ENCODE measurements at regions not wholly inside any gene's neighbourhood (a gene's known extent, or its start where the extent isn't known, plus 50 kb on each side); places are given as distances from the start of the nearest gene placed in this dataset.

DNA sequence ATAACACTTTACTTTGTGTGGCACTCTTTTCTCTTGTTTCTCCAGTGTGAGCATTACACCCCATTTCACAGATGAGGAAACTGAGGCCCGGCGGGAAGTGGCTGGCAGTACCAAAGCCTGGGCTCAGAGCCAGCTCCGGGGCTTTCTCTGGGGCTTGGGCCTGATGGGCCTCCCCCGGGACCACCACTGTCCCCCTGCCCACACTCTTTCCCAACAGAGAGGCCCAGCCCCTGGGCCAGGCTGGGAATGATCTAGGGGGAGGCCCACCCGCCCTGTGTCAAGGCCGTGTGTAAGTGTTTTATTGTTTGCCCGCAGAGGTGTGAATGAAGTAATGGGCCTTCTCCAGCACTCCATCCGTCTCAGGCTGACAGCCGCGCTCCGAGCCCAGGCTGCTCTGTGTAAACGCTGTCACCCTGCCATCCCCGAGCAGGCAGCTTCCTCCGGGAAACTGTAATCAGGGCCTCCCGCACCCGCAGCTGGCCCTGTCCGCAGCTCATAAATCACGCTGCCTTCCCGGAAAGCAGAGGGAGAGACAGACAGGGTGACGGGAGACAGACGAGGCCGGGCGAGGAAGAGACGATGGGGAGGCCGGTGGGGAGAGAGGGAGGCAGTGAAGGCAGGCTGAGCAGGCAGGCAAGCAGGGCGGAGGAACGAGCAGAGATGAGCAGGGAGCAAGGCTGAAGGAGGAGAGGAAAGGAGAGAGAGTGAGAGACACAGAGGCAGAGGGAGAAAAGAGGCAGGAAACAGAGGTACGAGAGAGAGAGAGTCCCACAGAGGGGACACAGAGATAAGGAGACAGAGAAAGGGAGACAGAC lies 109.7 kb upstream of the ZBTB40 start:
- Histone ChIP-seq H3K9me3 (no peaks in the 10 kb centered on the region), H3K36me3 (no peaks in the 10 kb centered on the region), H3K27me3 (peaks cover 76% of the 10 kb centered on the region), H3K4me3 (no peak overlapping the region), H3K4me1 (peaks cover 0 to 7% (median 3%) of the 10 kb centered on the region in 4 donors), H3K27ac (no peak overlapping the region)
- peak; percentile 26 for TF ChIP-seq EP300 (IDR thresholded peaks at IDR 0.05; ENCODE audit: low read depth)
- TF ChIP-seq, protein P1, sequence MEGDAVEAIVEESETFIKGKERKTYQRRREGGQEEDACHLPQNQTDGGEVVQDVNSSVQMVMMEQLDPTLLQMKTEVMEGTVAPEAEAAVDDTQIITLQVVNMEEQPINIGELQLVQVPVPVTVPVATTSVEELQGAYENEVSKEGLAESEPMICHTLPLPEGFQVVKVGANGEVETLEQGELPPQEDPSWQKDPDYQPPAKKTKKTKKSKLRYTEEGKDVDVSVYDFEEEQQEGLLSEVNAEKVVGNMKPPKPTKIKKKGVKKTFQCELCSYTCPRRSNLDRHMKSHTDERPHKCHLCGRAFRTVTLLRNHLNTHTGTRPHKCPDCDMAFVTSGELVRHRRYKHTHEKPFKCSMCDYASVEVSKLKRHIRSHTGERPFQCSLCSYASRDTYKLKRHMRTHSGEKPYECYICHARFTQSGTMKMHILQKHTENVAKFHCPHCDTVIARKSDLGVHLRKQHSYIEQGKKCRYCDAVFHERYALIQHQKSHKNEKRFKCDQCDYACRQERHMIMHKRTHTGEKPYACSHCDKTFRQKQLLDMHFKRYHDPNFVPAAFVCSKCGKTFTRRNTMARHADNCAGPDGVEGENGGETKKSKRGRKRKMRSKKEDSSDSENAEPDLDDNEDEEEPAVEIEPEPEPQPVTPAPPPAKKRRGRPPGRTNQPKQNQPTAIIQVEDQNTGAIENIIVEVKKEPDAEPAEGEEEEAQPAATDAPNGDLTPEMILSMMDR (IDR thresholded peaks at IDR 0.05): no peak
- no peak for TF ChIP-seq POLR2A (IDR thresholded peaks at IDR 0.05)
- peak in 2 of 3 donors; percentile 27 to 72 for TF ChIP-seq POLR2AphosphoS5 (IDR thresholded peaks at IDR 0.05)
- 0 to 5% methylated on average over 9 to 28 of the region's 28 CpGs for WGBS, 2 donors (ENCODE audit: low coverage in 1 of 2)
- intact Hi-C loops (cut with DNase I; ENCODE audit: low total_unique reads): no loop called here
- peak; percentile 17 for DNase-seq
- in situ Hi-C loops (cut with MboI; ENCODE audit: low pct_ligation_motif_present in 1 of 4, low pct_unique_long_range_greater_than_20kb in 1 of 4, low sequenced_read_pairs in 3 of 4): no loop called here

DNA sequence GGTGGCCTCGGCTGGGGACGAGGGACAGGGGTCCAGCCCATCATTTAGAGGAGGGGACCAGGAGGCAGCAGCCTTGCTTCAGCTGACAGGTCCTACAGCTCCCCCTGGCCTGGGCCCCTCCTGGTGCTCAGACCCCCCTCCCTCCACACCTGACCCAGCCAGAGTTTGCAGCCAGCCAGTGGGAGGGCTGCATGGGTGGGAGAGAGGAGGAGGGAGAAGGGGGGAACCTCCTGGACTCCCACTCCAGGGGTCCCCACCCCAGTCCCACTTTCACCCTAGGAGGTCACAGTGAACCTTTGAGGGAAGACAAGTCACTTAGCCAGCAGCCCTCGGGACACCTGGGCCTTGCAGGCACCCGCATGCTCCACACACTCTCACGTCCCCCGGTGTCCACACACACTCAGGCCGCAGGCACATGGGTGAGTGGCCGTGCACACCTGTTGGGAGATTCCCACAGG lies 108.9 kb upstream of the ZBTB40 start:
- 55% methylated on average over 6 of the region's 8 CpGs; no CpG with 5 or more reads in 1 of the 2 donors for WGBS, 2 donors (ENCODE audit: low coverage in 1 of 2)
- intact Hi-C loops (cut with DNase I; ENCODE audit: low total_unique reads): no loop called here
- in situ Hi-C loops (cut with MboI; ENCODE audit: low pct_ligation_motif_present in 1 of 4, low pct_unique_long_range_greater_than_20kb in 1 of 4, low sequenced_read_pairs in 3 of 4): no loop called here
- no peak for DNase-seq
- TF ChIP-seq POLR2A (IDR thresholded peaks at IDR 0.05): no peak
- TF ChIP-seq POLR2AphosphoS5 (IDR thresholded peaks at IDR 0.05): no peak
- no peak for TF ChIP-seq EP300 (IDR thresholded peaks at IDR 0.05; ENCODE audit: low read depth)
- TF ChIP-seq, protein P1 (IDR thresholded peaks at IDR 0.05): no peak
- Histone ChIP-seq H3K27ac (no peak overlapping the region), H3K27me3 (peaks cover 84% of the 10 kb centered on the region), H3K4me1 (peaks cover 0 to 7% (median 3%) of the 10 kb centered on the region in 4 donors), H3K9me3 (no peaks in the 10 kb centered on the region), H3K4me3 (no peak overlapping the region), H3K36me3 (no peaks in the 10 kb centered on the region)

DNA sequence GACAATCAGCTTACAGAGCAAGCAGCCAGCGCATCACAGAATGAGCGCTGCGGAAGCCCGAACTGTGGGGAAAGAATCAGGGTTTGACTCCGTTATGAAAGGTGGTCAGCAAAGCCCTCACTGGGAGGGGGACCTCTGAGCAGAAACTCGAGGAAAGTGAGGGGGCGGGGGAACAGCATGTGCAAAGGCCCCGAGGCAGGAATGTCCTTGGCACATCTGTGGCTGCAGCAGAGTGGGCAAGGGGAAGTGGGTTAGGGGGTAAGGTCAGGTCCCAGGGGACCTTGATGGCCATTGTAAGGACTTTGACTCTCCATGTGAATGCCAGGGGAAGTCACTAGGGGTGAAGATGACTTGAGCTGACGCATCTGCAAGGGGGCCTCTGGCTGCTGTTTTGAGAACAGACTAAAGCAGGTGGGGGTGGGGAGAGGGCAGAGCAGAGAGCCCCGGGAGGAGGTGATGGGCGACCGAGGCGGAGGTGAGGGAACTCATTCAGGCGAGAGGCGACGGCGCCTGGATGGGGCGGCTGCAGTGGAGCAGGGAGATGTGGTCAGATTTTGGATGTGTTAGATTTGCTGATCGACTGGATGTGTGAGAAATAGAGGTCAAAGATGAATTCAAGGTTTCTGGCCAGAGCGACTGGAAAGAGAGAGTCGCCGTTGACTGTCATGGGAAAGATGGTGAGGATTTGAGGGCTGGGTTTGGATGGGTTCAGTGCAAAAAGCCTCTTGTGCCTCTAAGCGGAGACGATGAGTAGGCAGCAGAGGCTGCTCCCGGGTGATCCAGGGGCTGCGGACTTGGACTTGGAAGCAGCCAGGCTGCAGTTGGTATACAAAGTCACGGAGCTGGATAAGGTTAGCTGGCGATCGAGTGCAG lies 108.0 kb upstream of the ZBTB40 start:
- intact Hi-C loops (cut with DNase I; ENCODE audit: low total_unique reads): no loop called here
- H3K27ac ChIP-seq: no peak overlapping the region
- H3K4me1 ChIP-seq: peaks cover 0 to 7% (median 3%) of the 10 kb centered on the region in 4 donors
- TF ChIP-seq POLR2AphosphoS5 (IDR thresholded peaks at IDR 0.05): no peak
- TF ChIP-seq EP300 (IDR thresholded peaks at IDR 0.05; ENCODE audit: low read depth): no peak
- no peak for TF ChIP-seq POLR2A (IDR thresholded peaks at IDR 0.05)
- TF ChIP-seq, protein P1 (IDR thresholded peaks at IDR 0.05): no peak
- DNase-seq: no peak
- no peaks in the 10 kb centered on the region for H3K9me3 ChIP-seq
- in situ Hi-C loops (cut with MboI; ENCODE audit: low pct_ligation_motif_present in 1 of 4, low pct_unique_long_range_greater_than_20kb in 1 of 4, low sequenced_read_pairs in 3 of 4): no loop called here
- 68 to 77% methylated on average over 8 to 29 of the region's 29 CpGs for WGBS, 2 donors (ENCODE audit: low coverage in 1 of 2)
- H3K36me3 ChIP-seq: no peaks in the 10 kb centered on the region
- H3K4me3 ChIP-seq: no peak overlapping the region
- H3K27me3 ChIP-seq: peaks cover 93% of the 10 kb centered on the region

DNA sequence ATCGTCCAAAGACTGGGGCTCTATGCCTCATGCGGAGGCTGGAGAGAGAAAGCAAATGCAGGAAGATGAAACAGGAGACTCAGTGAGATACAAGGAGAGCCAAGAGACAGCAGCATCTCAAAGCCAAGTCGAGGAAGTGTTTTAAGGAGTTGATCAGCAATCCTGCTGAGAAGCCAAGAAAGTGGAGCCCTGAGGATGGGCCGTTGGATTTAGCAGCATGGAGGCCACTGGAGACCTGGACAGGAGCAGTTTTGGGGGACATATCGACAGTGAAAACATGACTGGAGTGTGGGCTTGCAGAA lies 107.4 kb upstream of the ZBTB40 start:
- in situ Hi-C loops (cut with MboI; ENCODE audit: low pct_ligation_motif_present in 1 of 4, low pct_unique_long_range_greater_than_20kb in 1 of 4, low sequenced_read_pairs in 3 of 4): no loop called here
- intact Hi-C loops (cut with DNase I; ENCODE audit: low total_unique reads): no loop called here
- peaks cover 93% of the 10 kb centered on the region for H3K27me3 ChIP-seq
- H3K4me3 ChIP-seq: no peak overlapping the region
- H3K27ac ChIP-seq: no peak overlapping the region
- WGBS, 2 donors (ENCODE audit: low coverage in 1 of 2): 56 to 57% methylated on average over 4 to 5 of the region's 5 CpGs
- no peaks in the 10 kb centered on the region for H3K36me3 ChIP-seq
- no peak for DNase-seq
- H3K9me3 ChIP-seq: no peaks in the 10 kb centered on the region
- no peak for TF ChIP-seq POLR2A (IDR thresholded peaks at IDR 0.05)
- no peak for TF ChIP-seq POLR2AphosphoS5 (IDR thresholded peaks at IDR 0.05)
- no peak for TF ChIP-seq EP300 (IDR thresholded peaks at IDR 0.05; ENCODE audit: low read depth)
- TF ChIP-seq, protein P1 (IDR thresholded peaks at IDR 0.05): no peak
- peaks cover 0 to 7% (median 3%) of the 10 kb centered on the region in 4 donors for H3K4me1 ChIP-seq
